ENCODE measurements at regions not wholly inside any gene's neighbourhood (a gene's known extent, or its start where the extent isn't known, plus 50 kb on each side); places are given as distances from the start of the nearest gene placed in this dataset.

GRCh38 chr11:119531623-119532022 lies 108.7 kb upstream of the THY1 start:
- TF ChIP-seq, protein P1, sequence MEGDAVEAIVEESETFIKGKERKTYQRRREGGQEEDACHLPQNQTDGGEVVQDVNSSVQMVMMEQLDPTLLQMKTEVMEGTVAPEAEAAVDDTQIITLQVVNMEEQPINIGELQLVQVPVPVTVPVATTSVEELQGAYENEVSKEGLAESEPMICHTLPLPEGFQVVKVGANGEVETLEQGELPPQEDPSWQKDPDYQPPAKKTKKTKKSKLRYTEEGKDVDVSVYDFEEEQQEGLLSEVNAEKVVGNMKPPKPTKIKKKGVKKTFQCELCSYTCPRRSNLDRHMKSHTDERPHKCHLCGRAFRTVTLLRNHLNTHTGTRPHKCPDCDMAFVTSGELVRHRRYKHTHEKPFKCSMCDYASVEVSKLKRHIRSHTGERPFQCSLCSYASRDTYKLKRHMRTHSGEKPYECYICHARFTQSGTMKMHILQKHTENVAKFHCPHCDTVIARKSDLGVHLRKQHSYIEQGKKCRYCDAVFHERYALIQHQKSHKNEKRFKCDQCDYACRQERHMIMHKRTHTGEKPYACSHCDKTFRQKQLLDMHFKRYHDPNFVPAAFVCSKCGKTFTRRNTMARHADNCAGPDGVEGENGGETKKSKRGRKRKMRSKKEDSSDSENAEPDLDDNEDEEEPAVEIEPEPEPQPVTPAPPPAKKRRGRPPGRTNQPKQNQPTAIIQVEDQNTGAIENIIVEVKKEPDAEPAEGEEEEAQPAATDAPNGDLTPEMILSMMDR (IDR thresholded peaks at IDR 0.05), result no peak
- TF ChIP-seq EZH2 (IDR thresholded peaks at IDR 0.05) (no peak), EZH2phosphoT487 (IDR thresholded peaks at IDR 0.05) (no peak)

All from neural progenitor cell (in vitro differentiated cells).